ENCODE measurements at regions not wholly inside any gene's neighbourhood (a gene's known extent, or its start where the extent isn't known, plus 50 kb on each side); places are given as distances from the start of the nearest gene placed in this dataset.

DNA sequence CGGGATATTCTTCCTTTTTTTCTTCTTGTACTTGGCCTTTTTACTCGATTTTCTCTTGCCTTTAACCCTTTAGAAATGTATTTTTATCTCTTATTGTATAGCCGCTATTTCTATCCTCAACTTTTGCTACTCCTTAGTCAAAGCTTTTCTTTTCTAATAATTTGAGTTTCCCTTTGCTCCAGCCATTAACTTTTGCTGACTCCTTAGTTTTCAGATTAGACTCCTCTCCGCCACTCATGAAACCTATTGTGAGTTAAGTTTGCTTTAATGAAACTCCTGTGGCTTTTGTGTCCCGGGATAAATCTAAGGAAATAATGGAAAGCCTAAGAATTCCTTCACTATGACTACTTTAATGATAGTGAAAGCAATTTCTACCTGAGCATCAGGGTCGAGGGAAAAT, 590.3 kb upstream of the CITED2 start:
- H3K27ac ChIP-seq (ENCODE audit: low read depth, low read length), result no peak overlapping the region
- no peak overlapping the region for H3K4me2 ChIP-seq (ENCODE audit: insufficient read depth, low read length)
- peaks cover 11% of the 10 kb centered on the region for H3K4me1 ChIP-seq (ENCODE audit: insufficient read depth, low read length)
- H3K4me3 ChIP-seq (ENCODE audit: insufficient read depth, low read length), result no peak overlapping the region
- no peaks in the 10 kb centered on the region for H3K9me3 ChIP-seq (ENCODE audit: low read depth, low read length)
- TF ChIP-seq, protein P1, sequence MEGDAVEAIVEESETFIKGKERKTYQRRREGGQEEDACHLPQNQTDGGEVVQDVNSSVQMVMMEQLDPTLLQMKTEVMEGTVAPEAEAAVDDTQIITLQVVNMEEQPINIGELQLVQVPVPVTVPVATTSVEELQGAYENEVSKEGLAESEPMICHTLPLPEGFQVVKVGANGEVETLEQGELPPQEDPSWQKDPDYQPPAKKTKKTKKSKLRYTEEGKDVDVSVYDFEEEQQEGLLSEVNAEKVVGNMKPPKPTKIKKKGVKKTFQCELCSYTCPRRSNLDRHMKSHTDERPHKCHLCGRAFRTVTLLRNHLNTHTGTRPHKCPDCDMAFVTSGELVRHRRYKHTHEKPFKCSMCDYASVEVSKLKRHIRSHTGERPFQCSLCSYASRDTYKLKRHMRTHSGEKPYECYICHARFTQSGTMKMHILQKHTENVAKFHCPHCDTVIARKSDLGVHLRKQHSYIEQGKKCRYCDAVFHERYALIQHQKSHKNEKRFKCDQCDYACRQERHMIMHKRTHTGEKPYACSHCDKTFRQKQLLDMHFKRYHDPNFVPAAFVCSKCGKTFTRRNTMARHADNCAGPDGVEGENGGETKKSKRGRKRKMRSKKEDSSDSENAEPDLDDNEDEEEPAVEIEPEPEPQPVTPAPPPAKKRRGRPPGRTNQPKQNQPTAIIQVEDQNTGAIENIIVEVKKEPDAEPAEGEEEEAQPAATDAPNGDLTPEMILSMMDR (IDR thresholded peaks at IDR 0.05; ENCODE audit: extremely low read depth, low read depth, low read length), result no peak
- H2AFZ ChIP-seq (ENCODE audit: low read length), result no peak overlapping the region
- no peaks in the 10 kb centered on the region for H4K20me1 ChIP-seq (ENCODE audit: insufficient read depth, low read length)
- no peaks in the 10 kb centered on the region for H3K27me3 ChIP-seq (ENCODE audit: insufficient read depth, low read length)
- H3K36me3 ChIP-seq (ENCODE audit: insufficient read depth, low read length), result no peaks in the 10 kb centered on the region
- H3K79me2 ChIP-seq (ENCODE audit: insufficient read depth, low read length), result no peaks in the 10 kb centered on the region
- no peak for DNase-seq (ENCODE audit: insufficient read length, low spot score, missing footprints)

GRCh38 chr6:139962654-139963347, 588.4 kb upstream of the CITED2 start:
- no peak for DNase-seq (ENCODE audit: insufficient read length, low spot score, missing footprints)
- H4K20me1 ChIP-seq (ENCODE audit: insufficient read depth, low read length), result no peaks in the 10 kb centered on the region
- H3K4me2 ChIP-seq (ENCODE audit: insufficient read depth, low read length), result no peak overlapping the region
- peaks cover 10% of the 10 kb centered on the region for H3K4me1 ChIP-seq (ENCODE audit: insufficient read depth, low read length)
- H3K27ac ChIP-seq (ENCODE audit: low read depth, low read length), result no peak overlapping the region
- H3K79me2 ChIP-seq (ENCODE audit: insufficient read depth, low read length), result no peaks in the 10 kb centered on the region
- no peaks in the 10 kb centered on the region for H3K9me3 ChIP-seq (ENCODE audit: low read depth, low read length)
- H2AFZ ChIP-seq (ENCODE audit: low read length), result peak overlapping the region; percentile 8
- no peak overlapping the region for H3K4me3 ChIP-seq (ENCODE audit: insufficient read depth, low read length)
- TF ChIP-seq, protein P1 (IDR thresholded peaks at IDR 0.05; ENCODE audit: extremely low read depth, low read depth, low read length), result no peak
- no peaks in the 10 kb centered on the region for H3K36me3 ChIP-seq (ENCODE audit: insufficient read depth, low read length)
- H3K27me3 ChIP-seq (ENCODE audit: insufficient read depth, low read length), result no peaks in the 10 kb centered on the region

DNA sequence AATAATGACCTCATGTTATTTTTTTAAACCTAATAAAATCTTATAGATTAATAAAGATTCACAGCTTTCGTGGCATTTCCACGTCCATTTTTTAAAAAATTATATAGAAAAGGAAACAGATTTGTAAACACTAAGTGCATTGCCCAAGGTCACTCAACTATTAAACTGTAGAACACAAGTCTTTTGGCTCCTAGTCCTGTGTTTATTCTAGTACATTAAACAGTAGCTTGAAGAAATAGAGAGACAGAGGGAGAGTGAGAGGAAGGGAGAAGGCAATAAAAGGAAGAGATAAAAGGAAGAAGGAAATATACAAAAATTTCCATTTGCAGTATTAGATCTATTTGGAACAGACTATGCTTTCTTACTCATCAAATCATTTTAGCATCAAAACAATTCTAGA, 586.7 kb upstream of the CITED2 start:
- Histone ChIP-seq H3K27me3 (ENCODE audit: insufficient read depth, low read length) (no peaks in the 10 kb centered on the region), H2AFZ (ENCODE audit: low read length) (no peak overlapping the region), H3K4me3 (ENCODE audit: insufficient read depth, low read length) (no peak overlapping the region), H3K79me2 (ENCODE audit: insufficient read depth, low read length) (no peaks in the 10 kb centered on the region), H3K36me3 (ENCODE audit: insufficient read depth, low read length) (no peaks in the 10 kb centered on the region), H3K27ac (ENCODE audit: low read depth, low read length) (no peak overlapping the region), H3K4me2 (ENCODE audit: insufficient read depth, low read length) (no peak overlapping the region), H3K4me1 (ENCODE audit: insufficient read depth, low read length) (peaks cover 5% of the 10 kb centered on the region), H3K9me3 (ENCODE audit: low read depth, low read length) (no peaks in the 10 kb centered on the region), H4K20me1 (ENCODE audit: insufficient read depth, low read length) (no peaks in the 10 kb centered on the region)
- DNase-seq (ENCODE audit: insufficient read length, low spot score, missing footprints), result no peak
- TF ChIP-seq, protein P1 (IDR thresholded peaks at IDR 0.05; ENCODE audit: extremely low read depth, low read depth, low read length), result no peak

DNA sequence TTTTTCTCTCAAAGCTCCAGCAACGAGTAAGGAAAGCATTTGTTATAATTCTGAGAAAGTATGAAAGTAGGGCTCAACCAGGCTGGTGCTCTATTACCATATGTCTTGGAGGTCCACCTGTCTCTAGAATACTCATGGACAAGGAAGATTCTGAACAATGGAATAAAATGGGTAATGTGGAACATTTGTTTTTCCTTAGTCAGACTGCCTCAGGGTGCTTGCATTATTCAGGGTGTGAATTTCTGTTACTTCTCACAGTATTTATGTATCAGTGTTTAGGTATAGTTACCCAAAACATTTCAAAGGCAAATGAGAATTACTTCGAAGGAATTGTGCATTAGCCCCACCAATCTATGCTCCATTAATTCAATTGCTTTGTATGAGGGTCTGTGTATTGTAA, 586.2 kb upstream of the CITED2 start:
- Histone ChIP-seq H3K9me3 (ENCODE audit: low read depth, low read length) (no peaks in the 10 kb centered on the region), H3K79me2 (ENCODE audit: insufficient read depth, low read length) (no peaks in the 10 kb centered on the region), H3K27me3 (ENCODE audit: insufficient read depth, low read length) (no peaks in the 10 kb centered on the region), H3K4me2 (ENCODE audit: insufficient read depth, low read length) (no peak overlapping the region), H3K4me3 (ENCODE audit: insufficient read depth, low read length) (no peak overlapping the region), H4K20me1 (ENCODE audit: insufficient read depth, low read length) (no peaks in the 10 kb centered on the region), H2AFZ (ENCODE audit: low read length) (no peak overlapping the region), H3K36me3 (ENCODE audit: insufficient read depth, low read length) (no peaks in the 10 kb centered on the region), H3K4me1 (ENCODE audit: insufficient read depth, low read length) (peaks cover 3% of the 10 kb centered on the region), H3K27ac (ENCODE audit: low read depth, low read length) (no peak overlapping the region)
- DNase-seq (ENCODE audit: insufficient read length, low spot score, missing footprints), result no peak
- TF ChIP-seq, protein P1 (IDR thresholded peaks at IDR 0.05; ENCODE audit: extremely low read depth, low read depth, low read length), result no peak
